Caco-2 (cell line): ENCODE measurements at regions not wholly inside any gene's neighbourhood (a gene's known extent, or its start where the extent isn't known, plus 50 kb on each side); places are given as distances from the start of the nearest gene placed in this dataset.
"Not testable (repeated sequence)": the region's sequence is repeated elsewhere in the genome, so short reads cannot be mapped to it uniquely, and the experiment has no call there.

ENCODE experiments used
- BruUV-seq: library from RNA; stranded (reverse); fragments of 400-500 nt; replicated peaks from 2 replicates; lab custom pipeline; 2021; lab: Mats Ljungman, UMichigan
- CTCF ChIA-PET: fragments of 300-600 bp; sonication (Branson Sonifier 250); formaldehyde crosslinking; loops from one replicate; lab custom pipeline; 2022; ENCODE audit warnings: antibody characterized with exemption; lab: Charles Lee
- POLR2A ChIA-PET: fragments of 300-600 bp; sonication (Branson Sonifier 250); formaldehyde crosslinking; loops from one replicate; lab custom pipeline; 2022; ENCODE audit warnings: antibody characterized with exemption; lab: Charles Lee
- DNase-seq, 2 experiments: peaks; one replicate each; pipeline versions ENCODE4 v3.0.0 to v3.0.0-alpha.2; 2020 to 2022
- H3K27me3 ChIP-seq: replicated peaks from 2 replicates; pipeline ENCODE4 v1.6.0; 2011; ENCODE audit warnings: low read length; ENCODE audit not compliant: control insufficient read depth, insufficient read depth
- H3K36me3 ChIP-seq: 2 replicates; pipeline ENCODE4 v1.5.1; 2011; ENCODE audit warnings: low read length; ENCODE audit not compliant: control insufficient read depth, insufficient read depth
- H3K4me1 ChIP-seq: fragments of 250-450 bp; sonication (Bioruptor Pico); 2 replicates; pipeline ENCODE4 v1.5.1; 2020; ENCODE audit warnings: mild to moderate bottlenecking
- H3K4me3 ChIP-seq: 2 replicates; pipeline ENCODE4 v1.5.1; 2011; ENCODE audit warnings: low read depth, mild to moderate bottlenecking, control low read depth, low read length
- H3K9me3 ChIP-seq: fragments of 250-450 bp; sonication (Bioruptor Pico); 2 replicates; pipeline ENCODE4 v1.5.1; 2020; ENCODE audit warnings: mild to moderate bottlenecking, moderate library complexity
- H3K27ac Mint-ChIP-seq: one replicate; pipeline ENCODE4 v1.8.0; 2022; ENCODE audit warnings: mixed read lengths; ENCODE audit not compliant: unreplicated experiment
- H3K27me3 Mint-ChIP-seq: one replicate; pipeline ENCODE4 v1.8.0; 2022; ENCODE audit warnings: mixed read lengths; ENCODE audit not compliant: insufficient read depth, unreplicated experiment
- H3K36me3 Mint-ChIP-seq: one replicate; pipeline ENCODE4 v1.8.0; 2022; ENCODE audit warnings: mild to moderate bottlenecking, mixed read lengths; ENCODE audit not compliant: insufficient read depth, unreplicated experiment
- H3K4me1 Mint-ChIP-seq: one replicate; pipeline ENCODE4 v1.8.0; 2022; ENCODE audit warnings: low read depth, mixed read lengths; ENCODE audit not compliant: unreplicated experiment
- H3K4me3 Mint-ChIP-seq: one replicate; pipeline ENCODE4 v1.8.0; 2022; ENCODE audit warnings: mild to moderate bottlenecking, moderate library complexity, mixed read lengths; ENCODE audit not compliant: unreplicated experiment
- H3K9me3 Mint-ChIP-seq: one replicate; pipeline ENCODE4 v1.8.0; 2022; ENCODE audit warnings: mixed read lengths; ENCODE audit not compliant: unreplicated experiment
- CTCF ChIP-seq, 2 experiments: fragments of 200-600 bp in 1 of 2; IDR thresholded peaks; 1 replicate in 1 of 2; 2 replicates in 1 of 2; pipeline versions ENCODE4 v1.5.1 to v1.8.0; 2011 to 2022; ENCODE audit warnings: antibody characterized with exemption in 1 of 2, control low read depth in 1 of 2, inconsistent platforms in 1 of 2, low read depth in 1 of 2, low read length in 1 of 2, mild to moderate bottlenecking in 1 of 2, moderate library complexity in 1 of 2; ENCODE audit not compliant: insufficient read depth in 1 of 2, severe bottlenecking in 1 of 2, unreplicated experiment in 1 of 2
- intact Hi-C: fragments of 100-400 bp; cut with micrococcal nuclease; formaldehyde crosslinking; loops from one replicate; pipeline ENCODE4 v1.10.0; 2022; ENCODE audit not compliant: unreplicated experiment

DNA sequence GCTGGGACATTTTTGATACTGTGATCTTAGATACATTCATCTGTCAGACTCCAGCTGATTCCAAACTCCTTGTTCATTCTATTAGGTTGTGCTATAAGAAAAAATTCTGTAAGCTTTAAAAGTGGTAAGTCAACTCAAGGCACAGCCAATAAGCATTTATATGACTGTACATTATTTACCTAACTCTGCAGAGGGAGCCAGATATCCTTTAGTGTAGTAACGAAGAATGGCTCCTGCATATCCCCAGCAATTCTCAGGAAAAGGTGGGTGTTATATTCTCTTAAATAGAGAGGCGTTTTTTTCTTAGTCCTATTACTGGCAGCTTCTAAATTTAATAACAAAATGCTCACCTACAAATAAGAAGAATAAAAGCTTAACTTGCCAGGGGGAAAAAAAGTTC is 374.3 kb upstream of the GOT2 start:
- H3K9me3 Mint-ChIP-seq = no peaks in the 10 kb centered on the region
- TF ChIP-seq CTCF (IDR thresholded peaks at IDR 0.05; ENCODE audit: insufficient read depth in 1 of 2, low read depth in 1 of 2, low read length in 1 of 2, severe bottlenecking in 1 of 2, unreplicated experiment in 1 of 2) = no peak
- no TSS peak for BruUV-seq
- no peak overlapping the region for H3K4me3 ChIP-seq
- ChIA-PET CTCF (no interaction called here), POLR2A (no interaction called here)
- peaks cover 1% of the 10 kb centered on the region; the same call in 1 of the 2 replicates for H3K27me3 ChIP-seq
- no peaks in the 10 kb centered on the region for H3K27me3 Mint-ChIP-seq
- H3K27ac Mint-ChIP-seq = no peak overlapping the region
- H3K4me1 ChIP-seq = no peaks in the 10 kb centered on the region
- H3K36me3 Mint-ChIP-seq = no peaks in the 10 kb centered on the region
- H3K36me3 ChIP-seq = no peaks in the 10 kb centered on the region
- no peaks in the 10 kb centered on the region for H3K4me1 Mint-ChIP-seq
- intact Hi-C loops = no loop called here
- no peaks in the 10 kb centered on the region for H3K9me3 ChIP-seq
- no peak overlapping the region for H3K4me3 Mint-ChIP-seq
- DNase-seq = no peak

DNA sequence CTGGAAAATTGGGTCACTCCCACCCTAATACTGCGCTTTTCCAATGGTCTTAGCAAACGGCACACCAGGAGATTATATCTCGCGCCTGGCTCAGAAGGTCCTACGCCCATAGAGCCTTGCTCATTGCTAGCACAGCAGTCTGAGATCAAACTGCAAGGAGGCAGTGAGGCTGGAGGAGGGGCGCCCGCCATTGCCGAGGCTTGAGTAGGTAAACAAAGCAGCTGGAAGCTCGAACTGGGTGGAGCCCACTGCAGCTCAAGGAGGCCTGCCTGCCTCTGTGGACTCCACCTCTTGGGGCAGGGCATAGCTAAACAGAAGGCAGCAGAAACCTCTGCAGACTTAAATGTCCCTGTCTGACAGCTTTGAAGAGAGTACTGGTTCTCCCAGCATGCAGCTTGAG is 362.6 kb upstream of the GOT2 start:
- H3K36me3 ChIP-seq, H3K9me3 ChIP-seq, H3K9me3 Mint-ChIP-seq, BruUV-seq, H3K4me1 ChIP-seq, H3K27me3 ChIP-seq, H3K4me3 Mint-ChIP-seq, H3K27ac Mint-ChIP-seq, H3K36me3 Mint-ChIP-seq, intact Hi-C loops, H3K4me3 ChIP-seq, DNase-seq, CTCF ChIA-PET, H3K27me3 Mint-ChIP-seq, POLR2A ChIA-PET, H3K4me1 Mint-ChIP-seq: not testable (repeated sequence)

DNA sequence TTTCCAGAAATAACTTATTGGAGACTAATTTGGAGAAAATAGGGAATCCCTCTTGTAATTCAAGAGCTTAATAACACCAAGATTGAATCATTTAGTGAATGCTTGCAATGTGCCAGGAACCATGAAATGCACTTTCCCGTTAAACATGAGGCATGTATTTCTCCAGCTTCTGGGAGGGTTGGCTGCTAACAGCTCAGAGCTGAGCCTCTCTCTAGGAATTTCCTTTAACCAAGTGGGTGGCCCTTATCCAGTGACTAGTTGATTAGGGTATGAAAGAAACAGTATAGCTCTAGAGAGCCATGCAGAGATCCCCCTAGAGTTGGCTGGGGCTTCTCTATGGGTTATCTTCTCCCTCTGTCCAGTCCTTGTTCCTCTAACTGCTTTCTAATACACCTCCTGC is 356.4 kb upstream of the GOT2 start:
- Mint-ChIP-seq H3K9me3 (no peaks in the 10 kb centered on the region), H3K4me3 (no peak overlapping the region), H3K4me1 (no peaks in the 10 kb centered on the region), H3K27ac (no peak overlapping the region), H3K36me3 (no peaks in the 10 kb centered on the region), H3K27me3 (peaks cover 9% of the 10 kb centered on the region)
- Histone ChIP-seq H3K9me3 (no peaks in the 10 kb centered on the region), H3K27me3 (no peaks in the 10 kb centered on the region), H3K36me3 (no peaks in the 10 kb centered on the region), H3K4me3 (no peak overlapping the region), H3K4me1 (no peaks in the 10 kb centered on the region)
- TF ChIP-seq CTCF (IDR thresholded peaks at IDR 0.05; ENCODE audit: insufficient read depth in 1 of 2, low read depth in 1 of 2, low read length in 1 of 2, severe bottlenecking in 1 of 2, unreplicated experiment in 1 of 2) = no peak
- BruUV-seq = no TSS peak
- no peak for DNase-seq
- ChIA-PET CTCF (no interaction called here), POLR2A (no interaction called here)
- intact Hi-C loops = no loop called here

- intact Hi-C loops = loop anchor here (10.0 kb wide), 1 partner anchor 64 kb away; no protein-coding TSS in a partner anchor
- POLR2A ChIA-PET = no interaction called here
- no peak overlapping the region for H3K4me3 ChIP-seq
- no peak for DNase-seq
- no peaks in the 10 kb centered on the region for H3K27me3 ChIP-seq
- H3K36me3 Mint-ChIP-seq = no peaks in the 10 kb centered on the region
- no peaks in the 10 kb centered on the region for H3K9me3 ChIP-seq
- H3K4me1 ChIP-seq = no peaks in the 10 kb centered on the region
- H3K27ac Mint-ChIP-seq = no peak overlapping the region
- no peaks in the 10 kb centered on the region for H3K4me1 Mint-ChIP-seq
- CTCF ChIA-PET = no interaction called here
- H3K4me3 Mint-ChIP-seq = no peak overlapping the region
- TF ChIP-seq CTCF (IDR thresholded peaks at IDR 0.05; ENCODE audit: insufficient read depth in 1 of 2, low read depth in 1 of 2, low read length in 1 of 2, severe bottlenecking in 1 of 2, unreplicated experiment in 1 of 2) = no peak
- no TSS peak for BruUV-seq
- H3K9me3 Mint-ChIP-seq = no peaks in the 10 kb centered on the region
- H3K36me3 ChIP-seq = no peaks in the 10 kb centered on the region
- peaks cover 12% of the 10 kb centered on the region for H3K27me3 Mint-ChIP-seq
Measured at GRCh38 chr16:59088431-59088830, 354.3 kb upstream of the GOT2 start.
